ENCODE measurements at regions not wholly inside any gene's neighbourhood (a gene's known extent, or its start where the extent isn't known, plus 50 kb on each side); places are given as distances from the start of the nearest gene placed in this dataset.

DNA sequence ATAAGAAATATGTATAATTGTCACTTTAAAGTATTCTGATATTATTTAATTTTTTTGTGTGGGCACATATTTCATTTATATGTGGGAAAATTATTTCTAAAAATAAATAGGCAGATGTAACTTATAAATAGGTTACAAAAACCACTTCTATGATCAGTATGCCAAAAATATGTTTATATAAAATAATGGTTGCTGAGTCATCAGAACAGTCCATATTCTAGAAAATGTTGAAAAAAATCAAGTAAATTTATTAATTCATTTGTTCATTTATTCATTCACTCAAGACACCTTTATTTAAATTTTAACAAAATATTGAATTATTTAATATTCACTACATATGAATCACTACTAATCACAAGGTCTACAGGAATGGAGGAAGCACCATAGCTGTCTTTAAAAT lies 1387.3 kb upstream of the C9orf72 start:
- no TSS peak for BruUV-seq (replicated peaks)
- Histone ChIP-seq H3K4me1 (ENCODE audit: control insufficient read depth in 1 of 2, insufficient read depth in 2 of 2, low read length in 2 of 2) (no peaks in the 10 kb centered on the region), H3K27me3 (ENCODE audit: insufficient read depth, low read length) (no peaks in the 10 kb centered on the region), H3K4me3 (replicated peaks in 1 of 2; ENCODE audit: low read depth in 1 of 2, low read length in 2 of 2) (no peak overlapping the region), H3K9ac (ENCODE audit: low read length) (no peak overlapping the region), H3K9me3 (ENCODE audit: control insufficient read depth in 1 of 2, insufficient read depth in 1 of 2, low read depth in 1 of 2, low read length in 2 of 2) (no peaks in the 10 kb centered on the region; a peak in 1 of 4 replicates), H3K79me2 (ENCODE audit: insufficient read depth, low read length) (no peaks in the 10 kb centered on the region), H2AFZ (ENCODE audit: low read depth, low read length, poor library complexity, severe bottlenecking) (no peak overlapping the region), H3K36me3 (ENCODE audit: control insufficient read depth in 1 of 2, insufficient read depth in 2 of 2, low read length in 2 of 2) (no peaks in the 10 kb centered on the region), H4K20me1 (ENCODE audit: insufficient read depth) (no peaks in the 10 kb centered on the region), H3K4me2 (ENCODE audit: low read length) (no peak overlapping the region), H3K9me2 (ENCODE audit: insufficient read depth) (no peaks in the 10 kb centered on the region), H3K27ac (ENCODE audit: low read depth, low read length) (no peak overlapping the region)
- RAD21 ChIA-PET (ENCODE audit: low non-redundant PET in 1 of 2, low total read pairs in 2 of 2, uncharacterized antibody in 2 of 2, unreplicated experiment in 2 of 2) = no interaction called here
- POLR2A ChIA-PET = no interaction called here
- ATAC-seq (no peak), DNase-seq (ENCODE audit: low read depth, low spot score) (no peak)
- intact Hi-C loops (cut with micrococcal nuclease) = no loop called here
- TF ChIP-seq SIN3A (IDR thresholded peaks at IDR 0.05; ENCODE audit: low read depth) (no peak), JUND (IDR thresholded peaks at IDR 0.05) (no peak), SRF (IDR thresholded peaks at IDR 0.05; ENCODE audit: low read depth) (no peak), EZH2phosphoT487 (IDR thresholded peaks at IDR 0.05; ENCODE audit: borderline replicate concordance) (no peak), EGR1 (IDR thresholded peaks at IDR 0.05; ENCODE audit: low read depth) (no peak)
- TF ChIP-seq, protein P1, sequence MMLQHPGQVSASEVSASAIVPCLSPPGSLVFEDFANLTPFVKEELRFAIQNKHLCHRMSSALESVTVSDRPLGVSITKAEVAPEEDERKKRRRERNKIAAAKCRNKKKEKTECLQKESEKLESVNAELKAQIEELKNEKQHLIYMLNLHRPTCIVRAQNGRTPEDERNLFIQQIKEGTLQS (IDR thresholded peaks at IDR 0.05) = no peak
- TF ChIP-seq, protein P2, sequence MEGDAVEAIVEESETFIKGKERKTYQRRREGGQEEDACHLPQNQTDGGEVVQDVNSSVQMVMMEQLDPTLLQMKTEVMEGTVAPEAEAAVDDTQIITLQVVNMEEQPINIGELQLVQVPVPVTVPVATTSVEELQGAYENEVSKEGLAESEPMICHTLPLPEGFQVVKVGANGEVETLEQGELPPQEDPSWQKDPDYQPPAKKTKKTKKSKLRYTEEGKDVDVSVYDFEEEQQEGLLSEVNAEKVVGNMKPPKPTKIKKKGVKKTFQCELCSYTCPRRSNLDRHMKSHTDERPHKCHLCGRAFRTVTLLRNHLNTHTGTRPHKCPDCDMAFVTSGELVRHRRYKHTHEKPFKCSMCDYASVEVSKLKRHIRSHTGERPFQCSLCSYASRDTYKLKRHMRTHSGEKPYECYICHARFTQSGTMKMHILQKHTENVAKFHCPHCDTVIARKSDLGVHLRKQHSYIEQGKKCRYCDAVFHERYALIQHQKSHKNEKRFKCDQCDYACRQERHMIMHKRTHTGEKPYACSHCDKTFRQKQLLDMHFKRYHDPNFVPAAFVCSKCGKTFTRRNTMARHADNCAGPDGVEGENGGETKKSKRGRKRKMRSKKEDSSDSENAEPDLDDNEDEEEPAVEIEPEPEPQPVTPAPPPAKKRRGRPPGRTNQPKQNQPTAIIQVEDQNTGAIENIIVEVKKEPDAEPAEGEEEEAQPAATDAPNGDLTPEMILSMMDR (IDR thresholded peaks at IDR 0.05 in 2 of 3, conservative IDR thresholded peaks at IDR 0.05 in 1 of 3; ENCODE audit: borderline replicate concordance in 1 of 3, insufficient read depth in 1 of 3, low read depth in 2 of 3, low read length in 2 of 3) = no peak
- CTCF ChIA-PET = no interaction called here

DNA sequence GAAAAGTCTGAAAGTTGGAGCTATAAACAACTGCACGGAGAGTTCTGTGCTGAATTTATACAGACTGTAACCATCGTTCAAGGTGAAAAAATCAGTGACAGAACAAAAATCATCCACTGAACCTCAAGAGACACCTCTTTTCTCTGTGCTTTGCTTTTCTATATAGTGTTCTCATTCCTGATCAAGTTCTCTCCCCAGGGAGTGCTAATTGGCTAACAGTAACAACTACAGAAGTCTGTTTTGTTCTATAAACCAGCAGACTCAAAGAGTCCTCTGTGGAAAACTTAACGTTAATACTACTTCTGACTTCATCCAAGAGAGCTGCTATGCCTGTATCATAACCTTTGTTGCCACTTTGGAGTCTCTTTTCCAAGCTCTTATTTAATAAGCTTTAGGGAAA lies 1388.3 kb upstream of the C9orf72 start:
- H3K27ac ChIP-seq (ENCODE audit: low read depth, low read length) = no peak overlapping the region
- H3K4me3 ChIP-seq (replicated peaks in 1 of 2; ENCODE audit: low read depth in 1 of 2, low read length in 2 of 2) = no peak overlapping the region
- DNase-seq (ENCODE audit: low read depth, low spot score) (no peak), ATAC-seq (no peak)
- RAD21 ChIA-PET (ENCODE audit: low non-redundant PET in 1 of 2, low total read pairs in 2 of 2, uncharacterized antibody in 2 of 2, unreplicated experiment in 2 of 2) = no interaction called here
- no TSS peak for BruUV-seq (replicated peaks)
- no peak overlapping the region for H3K9ac ChIP-seq (ENCODE audit: low read length)
- H2AFZ ChIP-seq (ENCODE audit: low read depth, low read length, poor library complexity, severe bottlenecking) = no peak overlapping the region
- H3K4me2 ChIP-seq (ENCODE audit: low read length) = no peak overlapping the region
- no peaks in the 10 kb centered on the region for H3K9me2 ChIP-seq (ENCODE audit: insufficient read depth)
- no peaks in the 10 kb centered on the region for H3K4me1 ChIP-seq (ENCODE audit: control insufficient read depth in 1 of 2, insufficient read depth in 2 of 2, low read length in 2 of 2)
- H3K9me3 ChIP-seq (ENCODE audit: control insufficient read depth in 1 of 2, insufficient read depth in 1 of 2, low read depth in 1 of 2, low read length in 2 of 2) = no peaks in the 10 kb centered on the region; a peak in 1 of 4 replicates
- H4K20me1 ChIP-seq (ENCODE audit: insufficient read depth) = no peaks in the 10 kb centered on the region
- H3K27me3 ChIP-seq (ENCODE audit: insufficient read depth, low read length) = no peaks in the 10 kb centered on the region
- CTCF ChIA-PET = no interaction called here
- intact Hi-C loops (cut with micrococcal nuclease) = no loop called here
- POLR2A ChIA-PET = no interaction called here
- H3K79me2 ChIP-seq (ENCODE audit: insufficient read depth, low read length) = no peaks in the 10 kb centered on the region
- no peaks in the 10 kb centered on the region for H3K36me3 ChIP-seq (ENCODE audit: control insufficient read depth in 1 of 2, insufficient read depth in 2 of 2, low read length in 2 of 2)
- TF ChIP-seq EZH2 (IDR thresholded peaks at IDR 0.05) = no peak
- TF ChIP-seq ELF1 (IDR thresholded peaks at IDR 0.05; ENCODE audit: borderline replicate concordance, low read depth) = no peak
- no peak for TF ChIP-seq JUND (IDR thresholded peaks at IDR 0.05)
- TF ChIP-seq, protein P3, sequence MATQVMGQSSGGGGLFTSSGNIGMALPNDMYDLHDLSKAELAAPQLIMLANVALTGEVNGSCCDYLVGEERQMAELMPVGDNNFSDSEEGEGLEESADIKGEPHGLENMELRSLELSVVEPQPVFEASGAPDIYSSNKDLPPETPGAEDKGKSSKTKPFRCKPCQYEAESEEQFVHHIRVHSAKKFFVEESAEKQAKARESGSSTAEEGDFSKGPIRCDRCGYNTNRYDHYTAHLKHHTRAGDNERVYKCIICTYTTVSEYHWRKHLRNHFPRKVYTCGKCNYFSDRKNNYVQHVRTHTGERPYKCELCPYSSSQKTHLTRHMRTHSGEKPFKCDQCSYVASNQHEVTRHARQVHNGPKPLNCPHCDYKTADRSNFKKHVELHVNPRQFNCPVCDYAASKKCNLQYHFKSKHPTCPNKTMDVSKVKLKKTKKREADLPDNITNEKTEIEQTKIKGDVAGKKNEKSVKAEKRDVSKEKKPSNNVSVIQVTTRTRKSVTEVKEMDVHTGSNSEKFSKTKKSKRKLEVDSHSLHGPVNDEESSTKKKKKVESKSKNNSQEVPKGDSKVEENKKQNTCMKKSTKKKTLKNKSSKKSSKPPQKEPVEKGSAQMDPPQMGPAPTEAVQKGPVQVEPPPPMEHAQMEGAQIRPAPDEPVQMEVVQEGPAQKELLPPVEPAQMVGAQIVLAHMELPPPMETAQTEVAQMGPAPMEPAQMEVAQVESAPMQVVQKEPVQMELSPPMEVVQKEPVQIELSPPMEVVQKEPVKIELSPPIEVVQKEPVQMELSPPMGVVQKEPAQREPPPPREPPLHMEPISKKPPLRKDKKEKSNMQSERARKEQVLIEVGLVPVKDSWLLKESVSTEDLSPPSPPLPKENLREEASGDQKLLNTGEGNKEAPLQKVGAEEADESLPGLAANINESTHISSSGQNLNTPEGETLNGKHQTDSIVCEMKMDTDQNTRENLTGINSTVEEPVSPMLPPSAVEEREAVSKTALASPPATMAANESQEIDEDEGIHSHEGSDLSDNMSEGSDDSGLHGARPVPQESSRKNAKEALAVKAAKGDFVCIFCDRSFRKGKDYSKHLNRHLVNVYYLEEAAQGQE (IDR thresholded peaks at IDR 0.05; ENCODE audit: low read depth) = no peak
- TF ChIP-seq FOSL1 (IDR thresholded peaks at IDR 0.05; ENCODE audit: low read depth) = no peak
- TF ChIP-seq POLR2A (IDR thresholded peaks at IDR 0.05; ENCODE audit: borderline replicate concordance, extremely low read depth, insufficient read depth, insufficient read length) = no peak
- TF ChIP-seq, protein P1 (IDR thresholded peaks at IDR 0.05) = no peak
- no peak for TF ChIP-seq RAD21 (IDR thresholded peaks at IDR 0.05; ENCODE audit: low read depth)
- TF ChIP-seq SP1 (IDR thresholded peaks at IDR 0.05; ENCODE audit: low read depth) = no peak
- TF ChIP-seq ZFX (IDR thresholded peaks at IDR 0.05) = no peak
- no peak for TF ChIP-seq SRF (IDR thresholded peaks at IDR 0.05; ENCODE audit: low read depth)
- TF ChIP-seq EZH2phosphoT487 (IDR thresholded peaks at IDR 0.05; ENCODE audit: borderline replicate concordance) = no peak
- TF ChIP-seq ZNF274 (IDR thresholded peaks at IDR 0.05; ENCODE audit: low read depth, low read length) = no peak
- TF ChIP-seq CEBPB (IDR thresholded peaks at IDR 0.05; ENCODE audit: low read depth) = no peak
- TF ChIP-seq YY1 (IDR thresholded peaks at IDR 0.05; ENCODE audit: extremely low read depth, insufficient replicate concordance, low read depth, low read length) = no peak
